ENCODE measurements at regions not wholly inside any gene's neighbourhood (a gene's known extent, or its start where the extent isn't known, plus 50 kb on each side); places are given as distances from the start of the nearest gene placed in this dataset.

DNA sequence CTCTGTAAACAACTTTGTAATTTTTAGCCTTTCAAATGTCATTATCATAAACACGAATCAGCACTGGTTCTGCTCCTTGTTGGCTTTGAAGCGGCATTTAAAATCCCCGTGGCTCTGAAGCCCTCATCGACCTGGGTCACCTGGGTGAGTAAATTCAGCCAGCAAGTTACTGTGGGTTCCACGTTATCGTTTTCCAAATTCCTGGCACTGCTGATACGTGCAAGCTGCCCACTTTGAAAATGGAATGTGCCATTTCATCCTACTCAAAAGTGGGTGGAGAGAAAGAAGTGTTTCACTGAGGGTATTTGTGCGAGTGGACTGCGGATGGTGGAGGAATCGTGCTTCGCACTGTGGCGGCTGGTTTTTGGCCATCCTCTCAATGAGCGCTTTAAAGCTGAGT, 281.7 kb downstream of the KLF6 start:
- TF ChIP-seq POLR2A (IDR thresholded peaks at IDR 0.05; ENCODE audit: low read depth, low read length) (no peak), POLR2AphosphoS5 (IDR thresholded peaks at IDR 0.05; ENCODE audit: low read depth, low read length) (no peak), TAF1 (IDR thresholded peaks at IDR 0.05; ENCODE audit: borderline replicate concordance, low read depth, low read length) (no peak)

Data from GM12892 (cell line).